OCI-LY7 (cell line): ENCODE measurements at regions not wholly inside any gene's neighbourhood (a gene's known extent, or its start where the extent isn't known, plus 50 kb on each side); places are given as distances from the start of the nearest gene placed in this dataset.

Experiments
- BruUV-seq: library from RNA; stranded (reverse); fragments of 400-500 nt; replicated peaks from 2 replicates; lab custom pipeline; 2021; lab: Mats Ljungman, UMichigan
- CTCF ChIA-PET: fragments of 300-600 bp; sonication (Branson Sonifier 250); formaldehyde crosslinking; loops from one replicate; lab custom pipeline; 2022; ENCODE audit warnings: antibody characterized with exemption; ENCODE audit not compliant: unreplicated experiment; lab: Charles Lee
- POLR2A ChIA-PET: fragments of 300-600 bp; sonication (Branson Sonifier 250); formaldehyde crosslinking; loops from one replicate; lab custom pipeline; 2022; ENCODE audit warnings: antibody characterized with exemption; lab: Charles Lee
- DNase-seq: peaks from one replicate; pipeline ENCODE4 v3.0.0-alpha.2; 2015; ENCODE audit warnings: low spot score
- H2AFZ ChIP-seq: fragments of 200-600 bp; sonication (generic), shearing (Covaris generic); 2 replicates; pipeline ENCODE4 v1.6.1; 2014; ENCODE audit warnings: mild to moderate bottlenecking, antibody characterized with exemption, low read length, moderate library complexity
- H3K27ac ChIP-seq: fragments of 200-600 bp; sonication (generic); 2 replicates; pipeline ENCODE4 v1.5.1; 2014; ENCODE audit warnings: mixed run types, low read depth, mild to moderate bottlenecking, moderate library complexity, low read length, inconsistent platforms; ENCODE audit not compliant: poor library complexity, severe bottlenecking
- H3K36me3 ChIP-seq: fragments of 200-600 bp; sonication (generic); 2 replicates; pipeline ENCODE4 v1.6.1; 2014; ENCODE audit warnings: mild to moderate bottlenecking, antibody characterized with exemption, low read length, moderate library complexity, mixed read lengths; ENCODE audit not compliant: insufficient read depth
- H3K4me1 ChIP-seq: fragments of 200-600 bp; sonication (generic); 2 replicates; pipeline ENCODE4 v1.5.1; 2014; ENCODE audit warnings: mild to moderate bottlenecking, low read length; ENCODE audit not compliant: insufficient read depth, poor library complexity, severe bottlenecking
- H3K4me2 ChIP-seq: fragments of 200-600 bp; sonication (generic); 2 replicates; pipeline ENCODE4 v1.6.1; 2014; ENCODE audit warnings: mild to moderate bottlenecking, low read length
- H3K4me3 ChIP-seq: fragments of 200-600 bp; sonication (generic); 2 replicates; pipeline ENCODE4 v1.5.1; 2014; ENCODE audit warnings: mild to moderate bottlenecking, low read depth, low read length; ENCODE audit not compliant: poor library complexity, severe bottlenecking
- H3K79me2 ChIP-seq: fragments of 200-600 bp; sonication (generic); 2 replicates; pipeline ENCODE4 v1.6.1; 2016; ENCODE audit warnings: low read depth, mild to moderate bottlenecking, low read length, moderate library complexity, mixed read lengths; ENCODE audit not compliant: insufficient read depth
- H3K9me2 ChIP-seq: fragments of 200-600 bp; sonication (generic); 2 replicates; pipeline ENCODE4 v1.6.1; 2016; ENCODE audit warnings: mild to moderate bottlenecking, low read length, mixed read lengths; ENCODE audit not compliant: insufficient read depth
- H3K9me3 ChIP-seq: fragments of 200-600 bp; sonication (generic); 2 replicates; pipeline ENCODE4 v1.6.1; 2014; ENCODE audit warnings: mild to moderate bottlenecking, mixed run types, low read length, mixed read lengths
- H4K20me1 ChIP-seq: fragments of 200-600 bp; sonication (generic); 2 replicates; pipeline ENCODE4 v1.6.1; 2014; ENCODE audit warnings: mild to moderate bottlenecking, antibody characterized with exemption, low read length, moderate library complexity, mixed read lengths; ENCODE audit not compliant: insufficient read depth
- CTCF ChIP-seq: fragments of 200-600 bp; sonication (generic); conservative IDR thresholded peaks from 2 replicates; pipeline ENCODE4 v1.5.1; 2014; ENCODE audit warnings: mild to moderate bottlenecking, antibody characterized with exemption, low read length, moderate library complexity, mixed read lengths
- EZH2phosphoT487 ChIP-seq: fragments of 200-600 bp; sonication (generic); IDR thresholded peaks from 2 replicates; pipeline ENCODE4 v1.6.1; 2018; ENCODE audit warnings: low read depth, borderline replicate concordance, mild to moderate bottlenecking, mixed run types, antibody characterized with exemption, low read length, moderate library complexity, mixed read lengths
- intact Hi-C: fragments of 100-400 bp; cut with micrococcal nuclease; formaldehyde crosslinking; loops from one replicate; pipeline ENCODE4 v1.10.0; 2022; ENCODE audit not compliant: unreplicated experiment

GRCh38 chr21:28442624-28443023, 550.1 kb downstream of the LTN1 start:
- no TSS peak for BruUV-seq
- CTCF ChIA-PET = no interaction called here
- POLR2A ChIA-PET = no interaction called here
- no peaks in the 10 kb centered on the region for H3K36me3 ChIP-seq
- no peak overlapping the region for H3K4me3 ChIP-seq
- H3K4me1 ChIP-seq = no peaks in the 10 kb centered on the region
- H2AFZ ChIP-seq = no peak overlapping the region
- no peaks in the 10 kb centered on the region for H3K79me2 ChIP-seq
- no peaks in the 10 kb centered on the region for H3K9me2 ChIP-seq
- H3K27ac ChIP-seq = no peak overlapping the region
- no peaks in the 10 kb centered on the region for H4K20me1 ChIP-seq
- H3K4me2 ChIP-seq = no peak overlapping the region
- DNase-seq = no peak
- TF ChIP-seq CTCF (no peak), EZH2phosphoT487 (no peak)
- intact Hi-C loops = no loop called here
- H3K9me3 ChIP-seq = no peaks in the 10 kb centered on the region

GRCh38 chr21:28442085-28442484, 550.6 kb downstream of the LTN1 start:
- TF ChIP-seq CTCF (no peak), EZH2phosphoT487 (no peak)
- H4K20me1 ChIP-seq = no peaks in the 10 kb centered on the region
- intact Hi-C loops = no loop called here
- no peaks in the 10 kb centered on the region for H3K4me1 ChIP-seq
- H3K4me2 ChIP-seq = no peak overlapping the region
- no peaks in the 10 kb centered on the region for H3K9me2 ChIP-seq
- CTCF ChIA-PET = no interaction called here
- H3K79me2 ChIP-seq = no peaks in the 10 kb centered on the region
- no peak overlapping the region for H2AFZ ChIP-seq
- no TSS peak for BruUV-seq
- H3K27ac ChIP-seq = no peak overlapping the region
- H3K36me3 ChIP-seq = no peaks in the 10 kb centered on the region
- POLR2A ChIA-PET = no interaction called here
- no peak for DNase-seq
- H3K9me3 ChIP-seq = no peaks in the 10 kb centered on the region
- H3K4me3 ChIP-seq = no peak overlapping the region

- TF ChIP-seq EZH2phosphoT487 (no peak), CTCF (no peak)
- Histone ChIP-seq H2AFZ (no peak overlapping the region), H3K9me2 (no peaks in the 10 kb centered on the region), H3K4me1 (no peaks in the 10 kb centered on the region), H4K20me1 (no peaks in the 10 kb centered on the region), H3K4me2 (no peak overlapping the region), H3K79me2 (no peaks in the 10 kb centered on the region), H3K9me3 (no peaks in the 10 kb centered on the region), H3K27ac (no peak overlapping the region), H3K4me3 (no peak overlapping the region), H3K36me3 (no peaks in the 10 kb centered on the region)
- ChIA-PET CTCF (no interaction called here), POLR2A (no interaction called here)
- BruUV-seq = no TSS peak
- intact Hi-C loops = no loop called here
- no peak for DNase-seq
These were observed 552.9 kb downstream of the LTN1 start for GRCh38 chr21:28439788-28440187.
